OCI-LY1 (cell line): ENCODE measurements at regions not wholly inside any gene's neighbourhood (a gene's known extent, or its start where the extent isn't known, plus 50 kb on each side); places are given as distances from the start of the nearest gene placed in this dataset.

Experiments used
- EZH2 ChIP-seq: fragments of 200-600 bp; sonication (generic), shearing (Covaris generic); IDR thresholded peaks from 2 replicates; pipeline ENCODE4 v1.8.0; 2017; ENCODE audit warnings: borderline replicate concordance, mixed run types, mild to moderate bottlenecking, antibody characterized with exemption, low read length, moderate library complexity, mixed read lengths
- TF ChIP-seq, protein P1 (sequence below): fragments of 200-600 bp; sonication (generic), shearing (Covaris generic); IDR thresholded peaks from 2 replicates; pipeline ENCODE4 v1.5.1; 2017; ENCODE audit warnings: mild to moderate bottlenecking, antibody characterized with exemption, low read length, moderate library complexity, mixed read lengths

DNA sequence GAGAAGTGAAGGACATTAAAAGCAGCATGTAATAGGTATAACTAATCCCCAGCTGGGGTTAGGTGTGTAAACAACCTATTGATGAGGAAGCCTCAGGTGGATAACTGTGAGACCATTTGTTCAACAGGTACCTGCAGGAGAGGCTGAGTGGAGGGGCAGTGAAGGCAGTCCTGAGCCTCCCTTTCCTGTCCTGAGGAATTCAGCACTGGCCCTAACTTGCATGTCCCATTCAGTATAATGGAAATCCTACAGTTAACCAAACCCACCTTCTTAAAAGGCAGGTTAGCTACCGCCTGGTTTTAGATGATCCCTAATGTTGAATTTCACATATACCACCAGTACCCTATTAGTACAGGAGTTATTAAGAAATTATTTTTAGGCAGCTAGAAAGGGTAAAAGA is 225.9 kb upstream of the GOT2 start:
- TF ChIP-seq EZH2 = no peak
- TF ChIP-seq, protein P1, sequence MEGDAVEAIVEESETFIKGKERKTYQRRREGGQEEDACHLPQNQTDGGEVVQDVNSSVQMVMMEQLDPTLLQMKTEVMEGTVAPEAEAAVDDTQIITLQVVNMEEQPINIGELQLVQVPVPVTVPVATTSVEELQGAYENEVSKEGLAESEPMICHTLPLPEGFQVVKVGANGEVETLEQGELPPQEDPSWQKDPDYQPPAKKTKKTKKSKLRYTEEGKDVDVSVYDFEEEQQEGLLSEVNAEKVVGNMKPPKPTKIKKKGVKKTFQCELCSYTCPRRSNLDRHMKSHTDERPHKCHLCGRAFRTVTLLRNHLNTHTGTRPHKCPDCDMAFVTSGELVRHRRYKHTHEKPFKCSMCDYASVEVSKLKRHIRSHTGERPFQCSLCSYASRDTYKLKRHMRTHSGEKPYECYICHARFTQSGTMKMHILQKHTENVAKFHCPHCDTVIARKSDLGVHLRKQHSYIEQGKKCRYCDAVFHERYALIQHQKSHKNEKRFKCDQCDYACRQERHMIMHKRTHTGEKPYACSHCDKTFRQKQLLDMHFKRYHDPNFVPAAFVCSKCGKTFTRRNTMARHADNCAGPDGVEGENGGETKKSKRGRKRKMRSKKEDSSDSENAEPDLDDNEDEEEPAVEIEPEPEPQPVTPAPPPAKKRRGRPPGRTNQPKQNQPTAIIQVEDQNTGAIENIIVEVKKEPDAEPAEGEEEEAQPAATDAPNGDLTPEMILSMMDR = no peak
